Spleen (tissue), 11 donors: ENCODE measurements at regions not wholly inside any gene's neighbourhood (a gene's known extent, or its start where the extent isn't known, plus 50 kb on each side); places are given as distances from the start of the nearest gene placed in this dataset.

Experiments
- DNase-seq: peaks from one replicate; pipeline ENCODE4 v3.0.0-alpha.2; 2020
- H3K27ac ChIP-seq, 8 donors: fragments of 200-600 bp; sonication (generic) in 7 of 8; 1 replicate in 4 of 8; 2 replicates in 4 of 8; pipeline versions ENCODE4 v1.5.0 to v1.8.0; 2016 to 2021; ENCODE audit warnings: inconsistent platforms in 4 of 8, mild to moderate bottlenecking in 4 of 8, moderate library complexity in 1 of 8
- H3K27me3 ChIP-seq, 7 donors: fragments of 200-600 bp; sonication (generic) in 6 of 7; replicated peaks in 1 of 7; 1 replicate in 4 of 7; 2 replicates in 3 of 7; pipeline versions ENCODE4 v1.5.0 to v1.8.0; 2016 to 2021; ENCODE audit warnings: inconsistent platforms in 3 of 7, mild to moderate bottlenecking in 1 of 7
- H3K36me3 ChIP-seq, 6 donors: fragments of 200-600 bp; sonication (generic) in 5 of 6; 1 replicate in 4 of 6; 2 replicates in 2 of 6; pipeline versions ENCODE4 v1.5.0 to v1.8.0; 2016 to 2021; ENCODE audit warnings: inconsistent platforms in 2 of 6
- H3K4me1 ChIP-seq, 6 donors: fragments of 200-600 bp; sonication (generic) in 5 of 6; 1 replicate in 3 of 6; 2 replicates in 3 of 6; pipeline versions ENCODE4 v1.5.0 to v1.8.0; 2016 to 2021; ENCODE audit warnings: inconsistent platforms in 3 of 6
- H3K4me3 ChIP-seq, 8 donors: fragments of 200-600 bp; sonication (generic) in 7 of 8; 1 replicate in 4 of 8; 2 replicates in 4 of 8; pipeline versions ENCODE4 v1.5.0 to v1.8.0; 2016 to 2021; ENCODE audit warnings: inconsistent platforms in 4 of 8, mild to moderate bottlenecking in 4 of 8, moderate library complexity in 2 of 8
- H3K9me3 ChIP-seq, 8 donors: fragments of 200-600 bp; sonication (generic) in 7 of 8; 1 replicate in 4 of 8; 2 replicates in 4 of 8; pipeline versions ENCODE4 v1.5.0 to v1.8.0; 2016 to 2021; ENCODE audit warnings: inconsistent platforms in 4 of 8
- CTCF ChIP-seq, 11 experiments: fragments of 200-600 bp in 7 of 11; fragments of 450-650 bp in 4 of 11; sonication (generic) in 4 of 11; IDR thresholded peaks in 8 of 11; conservative IDR thresholded peaks in 3 of 11; 1 replicate in 7 of 11; 2 replicates in 4 of 11; pipeline versions ENCODE4 v1.4.0 to v1.8.0; 2016 to 2021; ENCODE audit warnings: antibody characterized with exemption in 11 of 11, inconsistent platforms in 4 of 11, mild to moderate bottlenecking in 1 of 11
- POLR2A ChIP-seq, 3 donors: fragments of 450-650 bp; IDR thresholded peaks; one replicate each; pipeline ENCODE4 v1.5.1; 2017; ENCODE audit warnings: antibody characterized with exemption in 3 of 3, mild to moderate bottlenecking in 1 of 3
- POLR2AphosphoS5 ChIP-seq, 3 donors: sonication (generic); formaldehyde crosslinking; IDR thresholded peaks; one replicate each; pipeline ENCODE4 v1.5.1; 2017; ENCODE audit warnings: antibody characterized with exemption in 3 of 3
- WGBS, 5 donors: extraction: QIAGEN DNeasy Blood & Tissue Kit in 3 of 5; methylation state at CpG; one replicate each; pipeline versions ENCODE4 v1.1.5 to v1.1.7; 2013 to 2018; 5-methylcytosine and 5-hydroxymethylcytosine counted together
- intact Hi-C: fragments of 100-400 bp; cut with DNase I; formaldehyde crosslinking; loops from one replicate; pipeline ENCODE4 v1.15.0; 2023; ENCODE audit warnings: low total_unique reads
- donor health status: healthy with polysubstance abuse.
- donor health status: DM: no; HTN: no; CAD: no; lungs with moderate emphysema.
- donor health status: DM: no; HTN: no; CAD: no.
- donor health status: Bipolar disorder and iron deficiency.
- donor health status: healthy.
- donor health status: DM: no; HTN: no; CAD: no.
- donor health status: DM: yes; HTN: yes; CAD: no.

GRCh38 chr10:10818082-10818481 lies 199.6 kb upstream of the CELF2 start:
- Histone ChIP-seq H3K27me3 (no peaks in the 10 kb centered on the region), H3K4me3 (no peak overlapping the region), H3K4me1 (peaks cover 0 to 6% (median 0%) of the 10 kb centered on the region in 6 donors), H3K36me3 (no peaks in the 10 kb centered on the region), H3K9me3 (peaks cover 0 to 4% (median 0%) of the 10 kb centered on the region in 8 donors), H3K27ac (no peak overlapping the region)
- 75 to 84% (median 82%) methylated on average over 2 of the region's 2 CpGs for WGBS, 5 donors
- TF ChIP-seq POLR2AphosphoS5 (IDR thresholded peaks at IDR 0.05) (no peak), POLR2A (IDR thresholded peaks at IDR 0.05) (no peak), CTCF (IDR thresholded peaks at IDR 0.05 in 8 of 11, conservative IDR thresholded peaks at IDR 0.05 in 3 of 11) (no peak)
- intact Hi-C loops = no loop called here
- DNase-seq = no peak

GRCh38 chr10:10819206-10819856 lies 198.3 kb upstream of the CELF2 start:
- no peaks in the 10 kb centered on the region for H3K27me3 ChIP-seq
- intact Hi-C loops = no loop called here
- H3K27ac ChIP-seq = no peak overlapping the region
- DNase-seq = no peak
- WGBS, 5 donors = 41 to 62% (median 56%) methylated on average over 7 of the region's 7 CpGs
- TF ChIP-seq POLR2AphosphoS5 (IDR thresholded peaks at IDR 0.05) = no peak
- TF ChIP-seq CTCF (IDR thresholded peaks at IDR 0.05 in 8 of 11, conservative IDR thresholded peaks at IDR 0.05 in 3 of 11) = no peak
- TF ChIP-seq POLR2A (IDR thresholded peaks at IDR 0.05) = no peak
- no peak overlapping the region for H3K4me3 ChIP-seq
- H3K9me3 ChIP-seq = peaks cover 0 to 4% (median 0%) of the 10 kb centered on the region in 8 donors
- H3K4me1 ChIP-seq = peaks cover 0 to 6% (median 0%) of the 10 kb centered on the region in 6 donors
- no peaks in the 10 kb centered on the region for H3K36me3 ChIP-seq

- no peak for TF ChIP-seq POLR2AphosphoS5 (IDR thresholded peaks at IDR 0.05)
- H3K4me1 ChIP-seq = peaks cover 0 to 6% (median 0%) of the 10 kb centered on the region in 6 donors
- intact Hi-C loops = no loop called here
- no peak overlapping the region for H3K4me3 ChIP-seq
- 24 to 42% (median 35%) methylated on average over 6 of the region's 6 CpGs for WGBS, 5 donors
- H3K9me3 ChIP-seq = peaks cover 0 to 4% (median 0%) of the 10 kb centered on the region in 8 donors
- peaks cover 0 to 7% (median 0%) of the 10 kb centered on the region in 7 donors for H3K27me3 ChIP-seq
- no peak for DNase-seq
- no peaks in the 10 kb centered on the region for H3K36me3 ChIP-seq
- no peak overlapping the region for H3K27ac ChIP-seq
Measured at GRCh38 chr10:10821926-10822325, 195.7 kb upstream of the CELF2 start.

- Histone ChIP-seq H3K9me3 (no peaks in the 10 kb centered on the region), H3K4me1 (peaks cover 0 to 6% (median 0%) of the 10 kb centered on the region in 6 donors), H3K4me3 (no peak overlapping the region), H3K27me3 (peaks cover 0 to 7% (median 0%) of the 10 kb centered on the region in 7 donors), H3K27ac (no peak overlapping the region), H3K36me3 (no peaks in the 10 kb centered on the region)
- DNase-seq = no peak
- no peak for TF ChIP-seq CTCF (IDR thresholded peaks at IDR 0.05 in 8 of 11, conservative IDR thresholded peaks at IDR 0.05 in 3 of 11)
- TF ChIP-seq POLR2AphosphoS5 (IDR thresholded peaks at IDR 0.05) = peak in 1 of 3 donors; percentile 21
- WGBS, 5 donors = 67 to 86% (median 83%) methylated on average over 8 of the region's 8 CpGs
- intact Hi-C loops = no loop called here
Measured at GRCh38 chr10:10824591-10825148, 193.0 kb upstream of the CELF2 start.
